ENCODE measurements at regions not wholly inside any gene's neighbourhood (a gene's known extent, or its start where the extent isn't known, plus 50 kb on each side); places are given as distances from the start of the nearest gene placed in this dataset.

DNA sequence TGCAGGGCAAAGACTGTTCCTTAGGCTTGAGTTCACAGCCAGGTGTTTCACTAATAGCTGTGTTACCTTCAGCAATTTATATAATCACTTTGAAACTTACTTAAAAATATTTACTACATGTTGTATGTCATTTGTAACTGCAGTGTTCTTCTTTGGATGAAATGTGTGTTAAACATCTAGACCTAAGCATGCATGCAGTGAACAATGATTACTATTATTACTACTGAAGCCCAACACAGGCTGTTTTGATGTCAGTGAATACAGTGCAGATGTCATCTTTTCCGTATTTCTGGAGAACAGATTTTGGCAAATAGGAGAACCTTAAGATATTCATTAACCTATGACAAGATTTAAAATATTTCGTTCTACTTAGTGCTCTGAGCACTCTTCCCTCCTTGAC, 101.8 kb upstream of the ANK2 start:
- no peaks in the 10 kb centered on the region for H3K36me3 ChIP-seq
- intact Hi-C loops (cut with DNase I; ENCODE audit: low total_unique reads) (loop anchor here (10.0 kb wide), 1 partner anchor 313 kb away; the partner anchor contains the start of genes LARP7 and ZGRF1), in situ Hi-C loops (cut with MboI; ENCODE audit: low pct_ligation_motif_present in 1 of 4, low pct_unique_long_range_greater_than_20kb in 1 of 4, low sequenced_read_pairs in 3 of 4) (loop anchor here in 3 of 4 donors (25.0 kb wide), 1 partner anchor 310 kb away; the partner anchor contains the start of genes LARP7 (in 3 of the 3) and ZGRF1 (in 3 of the 3))
- TF ChIP-seq POLR2AphosphoS5 (IDR thresholded peaks at IDR 0.05) (no peak), EP300 (IDR thresholded peaks at IDR 0.05; ENCODE audit: low read depth) (no peak), POLR2A (IDR thresholded peaks at IDR 0.05) (no peak)
- TF ChIP-seq, protein P1, sequence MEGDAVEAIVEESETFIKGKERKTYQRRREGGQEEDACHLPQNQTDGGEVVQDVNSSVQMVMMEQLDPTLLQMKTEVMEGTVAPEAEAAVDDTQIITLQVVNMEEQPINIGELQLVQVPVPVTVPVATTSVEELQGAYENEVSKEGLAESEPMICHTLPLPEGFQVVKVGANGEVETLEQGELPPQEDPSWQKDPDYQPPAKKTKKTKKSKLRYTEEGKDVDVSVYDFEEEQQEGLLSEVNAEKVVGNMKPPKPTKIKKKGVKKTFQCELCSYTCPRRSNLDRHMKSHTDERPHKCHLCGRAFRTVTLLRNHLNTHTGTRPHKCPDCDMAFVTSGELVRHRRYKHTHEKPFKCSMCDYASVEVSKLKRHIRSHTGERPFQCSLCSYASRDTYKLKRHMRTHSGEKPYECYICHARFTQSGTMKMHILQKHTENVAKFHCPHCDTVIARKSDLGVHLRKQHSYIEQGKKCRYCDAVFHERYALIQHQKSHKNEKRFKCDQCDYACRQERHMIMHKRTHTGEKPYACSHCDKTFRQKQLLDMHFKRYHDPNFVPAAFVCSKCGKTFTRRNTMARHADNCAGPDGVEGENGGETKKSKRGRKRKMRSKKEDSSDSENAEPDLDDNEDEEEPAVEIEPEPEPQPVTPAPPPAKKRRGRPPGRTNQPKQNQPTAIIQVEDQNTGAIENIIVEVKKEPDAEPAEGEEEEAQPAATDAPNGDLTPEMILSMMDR (IDR thresholded peaks at IDR 0.05): no peak
- no peaks in the 10 kb centered on the region for H3K27me3 ChIP-seq
- 65 to 69% methylated on average over 2 of the region's 2 CpGs for WGBS, 2 donors (ENCODE audit: low coverage in 1 of 2)
- H3K4me1 ChIP-seq: no peaks in the 10 kb centered on the region
- no peaks in the 10 kb centered on the region for H3K9me3 ChIP-seq
- H3K4me3 ChIP-seq: no peak overlapping the region
- H3K27ac ChIP-seq: no peak overlapping the region
- DNase-seq: no peak

DNA sequence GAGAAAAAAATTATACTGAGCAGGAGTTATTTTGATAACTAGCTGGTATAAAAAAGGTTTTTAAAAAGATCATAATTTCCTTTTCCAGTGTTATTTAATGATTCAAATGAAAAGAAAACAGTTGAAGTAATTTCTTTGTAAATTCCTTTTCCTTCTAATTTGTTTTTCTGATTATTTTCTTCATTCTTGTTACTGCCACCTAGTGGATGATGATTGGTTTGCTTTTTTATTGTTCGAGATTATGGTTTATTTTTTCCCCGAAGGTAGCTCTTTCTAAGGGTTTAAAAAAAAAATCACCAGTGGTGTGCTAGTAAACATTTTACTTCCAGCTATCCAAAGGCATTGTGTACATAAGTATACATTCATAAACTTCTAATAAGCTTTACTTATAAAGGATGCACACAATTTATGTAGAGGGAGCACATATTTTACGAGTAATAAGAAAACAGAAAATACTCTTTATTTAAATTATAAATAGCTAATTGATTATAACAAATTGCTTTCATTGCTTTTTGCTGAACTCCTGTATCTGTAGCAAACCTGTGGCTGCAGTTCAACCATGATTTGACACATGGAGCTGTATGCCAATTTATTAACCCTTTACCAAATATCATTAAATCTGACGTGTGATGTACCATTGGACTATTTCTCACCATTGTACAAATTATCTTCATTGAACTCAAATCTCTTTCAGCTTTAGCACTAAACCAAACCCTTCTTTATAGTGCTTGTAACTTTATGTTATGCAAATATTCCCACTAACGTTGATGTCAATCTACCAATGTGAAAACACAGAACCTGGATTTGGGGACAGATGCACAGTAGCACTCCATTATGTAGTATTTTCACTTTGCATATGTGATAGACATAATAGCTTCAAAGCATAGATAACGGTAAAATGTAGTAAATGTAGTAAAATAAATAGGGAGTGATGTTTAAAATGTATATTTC, 97.8 kb upstream of the ANK2 start:
- in situ Hi-C loops (cut with MboI; ENCODE audit: low pct_ligation_motif_present in 1 of 4, low pct_unique_long_range_greater_than_20kb in 1 of 4, low sequenced_read_pairs in 3 of 4) (no loop called here), intact Hi-C loops (cut with DNase I; ENCODE audit: low total_unique reads) (no loop called here)
- no peaks in the 10 kb centered on the region for H3K27me3 ChIP-seq
- H3K9me3 ChIP-seq: no peaks in the 10 kb centered on the region
- no peak overlapping the region for H3K27ac ChIP-seq
- H3K4me1 ChIP-seq: no peaks in the 10 kb centered on the region
- WGBS, 2 donors (ENCODE audit: low coverage in 1 of 2): 39 to 45% methylated on average over 6 of the region's 6 CpGs
- DNase-seq: no peak
- H3K4me3 ChIP-seq: no peak overlapping the region
- no peaks in the 10 kb centered on the region for H3K36me3 ChIP-seq
- TF ChIP-seq, protein P1 (IDR thresholded peaks at IDR 0.05): peak in 4 of 5 experiments; percentile 48 to 61 (median 53)
- TF ChIP-seq POLR2A (IDR thresholded peaks at IDR 0.05): no peak
- no peak for TF ChIP-seq POLR2AphosphoS5 (IDR thresholded peaks at IDR 0.05)
- no peak for TF ChIP-seq EP300 (IDR thresholded peaks at IDR 0.05; ENCODE audit: low read depth)

DNA sequence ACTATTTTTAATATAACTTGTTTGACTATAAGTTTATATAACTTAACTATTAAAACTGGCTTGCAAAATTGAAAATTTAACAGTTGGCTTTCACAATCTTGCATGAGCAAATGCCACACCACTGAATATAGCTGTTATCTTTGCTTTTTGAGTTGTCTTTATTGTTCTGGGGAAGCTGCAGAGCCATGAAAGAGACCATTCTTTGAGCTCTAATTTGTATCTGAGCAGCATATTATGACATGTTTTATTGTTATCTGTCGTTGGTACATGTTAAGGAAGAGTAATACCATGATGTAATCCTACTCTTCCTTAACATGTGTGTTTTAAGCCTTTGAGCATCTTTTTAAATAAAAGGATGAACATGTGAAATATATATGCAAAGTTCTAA, 97.1 kb upstream of the ANK2 start:
- DNase-seq: no peak
- Histone ChIP-seq H3K36me3 (no peaks in the 10 kb centered on the region), H3K27ac (no peak overlapping the region), H3K4me3 (no peak overlapping the region), H3K4me1 (no peaks in the 10 kb centered on the region), H3K9me3 (no peaks in the 10 kb centered on the region), H3K27me3 (no peaks in the 10 kb centered on the region)
- WGBS, 2 donors (ENCODE audit: low coverage in 1 of 2): 7 to 26% methylated on average over 1 of the region's 1 CpG
- in situ Hi-C loops (cut with MboI; ENCODE audit: low pct_ligation_motif_present in 1 of 4, low pct_unique_long_range_greater_than_20kb in 1 of 4, low sequenced_read_pairs in 3 of 4) (no loop called here), intact Hi-C loops (cut with DNase I; ENCODE audit: low total_unique reads) (no loop called here)
- TF ChIP-seq EP300 (IDR thresholded peaks at IDR 0.05; ENCODE audit: low read depth): no peak
- TF ChIP-seq, protein P1 (IDR thresholded peaks at IDR 0.05): no peak
- no peak for TF ChIP-seq POLR2A (IDR thresholded peaks at IDR 0.05)
- TF ChIP-seq POLR2AphosphoS5 (IDR thresholded peaks at IDR 0.05): no peak

DNA sequence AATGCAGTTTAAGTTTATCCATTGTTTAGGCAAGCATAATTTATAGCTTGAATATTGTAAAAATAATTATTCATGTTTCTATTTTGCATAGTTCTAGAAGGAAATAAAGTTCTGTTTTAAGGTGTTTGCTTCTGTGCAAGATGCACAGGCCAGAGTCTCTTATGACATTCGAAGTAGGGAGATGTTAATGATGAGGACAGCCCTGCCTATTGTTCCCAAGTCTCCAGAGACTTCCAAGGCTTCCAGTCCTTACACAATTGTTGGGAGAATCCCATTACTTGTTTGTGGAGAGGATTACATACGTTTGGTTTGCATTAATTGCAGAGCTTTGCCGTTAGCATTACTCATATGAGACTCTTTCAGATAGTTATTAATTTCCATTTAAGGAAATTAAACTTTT, 96.2 kb upstream of the ANK2 start:
- no peak overlapping the region for H3K4me3 ChIP-seq
- WGBS, 2 donors (ENCODE audit: low coverage in 1 of 2): 56 to 65% methylated on average over 3 of the region's 3 CpGs
- H3K4me1 ChIP-seq: no peaks in the 10 kb centered on the region
- H3K27ac ChIP-seq: no peak overlapping the region
- no peaks in the 10 kb centered on the region for H3K27me3 ChIP-seq
- no peak for DNase-seq
- intact Hi-C loops (cut with DNase I; ENCODE audit: low total_unique reads) (no loop called here), in situ Hi-C loops (cut with MboI; ENCODE audit: low pct_ligation_motif_present in 1 of 4, low pct_unique_long_range_greater_than_20kb in 1 of 4, low sequenced_read_pairs in 3 of 4) (no loop called here)
- no peak for TF ChIP-seq POLR2AphosphoS5 (IDR thresholded peaks at IDR 0.05)
- no peak for TF ChIP-seq POLR2A (IDR thresholded peaks at IDR 0.05)
- TF ChIP-seq, protein P1 (IDR thresholded peaks at IDR 0.05): no peak
- no peak for TF ChIP-seq EP300 (IDR thresholded peaks at IDR 0.05; ENCODE audit: low read depth)
- no peaks in the 10 kb centered on the region for H3K9me3 ChIP-seq
- H3K36me3 ChIP-seq: no peaks in the 10 kb centered on the region

Data from transverse colon (tissue), 4 donors.